DND-41 (cell line): ENCODE measurements at regions not wholly inside any gene's neighbourhood (a gene's known extent, or its start where the extent isn't known, plus 50 kb on each side); places are given as distances from the start of the nearest gene placed in this dataset.

ENCODE experiments used
- ATAC-seq: fragments of 200-7000 bp; cut with Tn5 transposase; 3 replicates; pipeline ENCODE4 v1.9.1; 2021; ENCODE audit warnings: low read depth; ENCODE audit not compliant: insufficient read depth
- DNase-seq: peaks from one replicate; pipeline ENCODE4 v3.0.0-alpha.2; 2020
- H2AFZ ChIP-seq: 2 replicates; pipeline ENCODE4 v1.6.0; 2012; ENCODE audit warnings: low read depth, low read length
- H3K27ac ChIP-seq: 2 replicates; pipeline ENCODE4 v1.5.1; 2012; ENCODE audit warnings: low read length, inconsistent platforms
- H3K27me3 ChIP-seq: fragments of 200-600 bp; sonication (generic); 2 replicates; pipeline ENCODE4 v1.6.0; 2012; ENCODE audit warnings: low read length, mild to moderate bottlenecking, inconsistent platforms; ENCODE audit not compliant: insufficient read depth, poor library complexity
- H3K36me3 ChIP-seq: 2 replicates; pipeline ENCODE4 v1.5.1; 2012; ENCODE audit warnings: low read length, inconsistent platforms; ENCODE audit not compliant: insufficient read depth
- H3K4me1 ChIP-seq: 2 replicates; pipeline ENCODE4 v1.5.1; 2012; ENCODE audit warnings: mild to moderate bottlenecking, low read length; ENCODE audit not compliant: insufficient read depth
- H3K4me2 ChIP-seq: 2 replicates; pipeline ENCODE4 v1.6.0; 2012; ENCODE audit warnings: mild to moderate bottlenecking, moderate library complexity, low read length, inconsistent platforms; ENCODE audit not compliant: insufficient read depth
- H3K4me3 ChIP-seq, 2 experiments: fragments of 200-600 bp in 1 of 2; shearing (Covaris generic) in 1 of 2; 2 replicates each; pipeline ENCODE4 v1.5.1; 2012 to 2016; ENCODE audit warnings: inconsistent platforms in 2 of 2, low read length in 2 of 2, mild to moderate bottlenecking in 2 of 2, low read depth in 1 of 2, moderate library complexity in 1 of 2
- H3K79me2 ChIP-seq: 2 replicates; pipeline ENCODE4 v1.6.0; 2012; ENCODE audit warnings: low read length, inconsistent platforms; ENCODE audit not compliant: insufficient read depth
- H3K9ac ChIP-seq: 2 replicates; pipeline ENCODE4 v1.6.0; 2012; ENCODE audit warnings: low read depth, mild to moderate bottlenecking, inconsistent platforms, low read length, moderate library complexity
- H3K9me3 ChIP-seq: 2 replicates; pipeline ENCODE4 v1.5.1; 2012; ENCODE audit warnings: low read length, moderate library complexity, mild to moderate bottlenecking, inconsistent platforms; ENCODE audit not compliant: insufficient read depth, severe bottlenecking
- H4K20me1 ChIP-seq: 2 replicates; pipeline ENCODE4 v1.6.0; 2012; ENCODE audit warnings: low read length; ENCODE audit not compliant: insufficient read depth
- CTCF ChIP-seq: IDR thresholded peaks from 2 replicates; pipeline ENCODE4 v1.5.1; 2012; ENCODE audit warnings: borderline replicate concordance, low read length, moderate library complexity, mild to moderate bottlenecking; ENCODE audit not compliant: poor library complexity, severe bottlenecking; ENCODE audit errors: extremely low read depth
- EZH2 ChIP-seq: IDR thresholded peaks from 3 replicates; pipeline ENCODE4 v1.6.1; 2012; ENCODE audit warnings: borderline replicate concordance, low read depth, mild to moderate bottlenecking, moderate library complexity, low read length, inconsistent platforms; ENCODE audit not compliant: severe bottlenecking

- Histone ChIP-seq H3K27me3 (no peaks in the 10 kb centered on the region), H3K79me2 (no peaks in the 10 kb centered on the region), H3K27ac (no peak overlapping the region), H3K4me1 (peaks cover 15% of the 10 kb centered on the region), H3K4me2 (no peak overlapping the region), H4K20me1 (no peaks in the 10 kb centered on the region), H2AFZ (no peak overlapping the region), H3K36me3 (no peaks in the 10 kb centered on the region), H3K9ac (no peak overlapping the region), H3K9me3 (no peaks in the 10 kb centered on the region), H3K4me3 (no peak overlapping the region)
- ATAC-seq: no peak
- no peak for DNase-seq
- TF ChIP-seq CTCF (no peak), EZH2 (no peak)
Observed at GRCh38 chr11:112310848-112311247, 50.2 kb upstream of the PLET1 start.

DNA sequence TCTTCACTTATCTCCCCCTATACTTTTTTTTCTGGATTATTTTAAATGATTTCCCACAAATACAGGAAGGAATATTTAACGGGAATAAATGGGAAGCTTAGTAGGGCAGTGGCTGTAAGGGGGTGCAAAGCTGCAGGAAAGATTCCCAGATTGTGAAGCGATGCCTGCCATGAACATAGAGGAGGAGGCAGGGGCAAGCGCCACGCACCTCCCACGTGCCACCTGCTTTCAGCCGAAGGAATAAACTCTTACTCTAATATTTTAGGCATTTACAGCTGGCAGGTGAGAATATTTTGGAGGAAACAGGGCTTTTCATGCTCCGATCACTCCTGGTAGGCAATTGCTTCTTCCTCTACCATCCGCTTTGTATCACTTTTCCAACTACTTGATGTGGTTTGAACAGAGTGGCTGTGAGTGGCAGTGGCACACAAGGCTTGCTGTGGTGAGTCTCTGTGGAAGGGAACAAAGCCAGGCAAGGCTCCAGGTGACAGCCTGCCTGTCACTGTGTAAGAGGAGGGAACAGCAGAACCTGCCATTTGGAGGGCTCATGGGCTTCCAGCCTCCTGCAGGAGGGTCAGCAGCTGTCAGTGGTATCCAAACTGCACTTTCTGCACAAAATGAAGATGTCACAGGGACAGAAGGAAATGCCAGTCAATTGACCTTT is 54.5 kb upstream of the PLET1 start:
- Histone ChIP-seq H3K79me2 (no peaks in the 10 kb centered on the region), H3K27me3 (no peaks in the 10 kb centered on the region), H2AFZ (peak overlapping the region; percentile 20; the same call in 1 of the 2 replicates), H3K27ac (peak overlapping the region; percentile 72), H3K36me3 (no peaks in the 10 kb centered on the region), H3K4me1 (peaks cover 28% of the 10 kb centered on the region), H4K20me1 (no peaks in the 10 kb centered on the region), H3K9ac (peak overlapping the region; percentile 29; the same call in 1 of the 2 replicates), H3K4me3 (no peak overlapping the region), H3K4me2 (peak overlapping the region; percentile 17), H3K9me3 (no peaks in the 10 kb centered on the region)
- ATAC-seq (peak; percentile 99), DNase-seq (peak; percentile 79)
- TF ChIP-seq EZH2 (no peak), CTCF (peak; percentile 29)

DNA sequence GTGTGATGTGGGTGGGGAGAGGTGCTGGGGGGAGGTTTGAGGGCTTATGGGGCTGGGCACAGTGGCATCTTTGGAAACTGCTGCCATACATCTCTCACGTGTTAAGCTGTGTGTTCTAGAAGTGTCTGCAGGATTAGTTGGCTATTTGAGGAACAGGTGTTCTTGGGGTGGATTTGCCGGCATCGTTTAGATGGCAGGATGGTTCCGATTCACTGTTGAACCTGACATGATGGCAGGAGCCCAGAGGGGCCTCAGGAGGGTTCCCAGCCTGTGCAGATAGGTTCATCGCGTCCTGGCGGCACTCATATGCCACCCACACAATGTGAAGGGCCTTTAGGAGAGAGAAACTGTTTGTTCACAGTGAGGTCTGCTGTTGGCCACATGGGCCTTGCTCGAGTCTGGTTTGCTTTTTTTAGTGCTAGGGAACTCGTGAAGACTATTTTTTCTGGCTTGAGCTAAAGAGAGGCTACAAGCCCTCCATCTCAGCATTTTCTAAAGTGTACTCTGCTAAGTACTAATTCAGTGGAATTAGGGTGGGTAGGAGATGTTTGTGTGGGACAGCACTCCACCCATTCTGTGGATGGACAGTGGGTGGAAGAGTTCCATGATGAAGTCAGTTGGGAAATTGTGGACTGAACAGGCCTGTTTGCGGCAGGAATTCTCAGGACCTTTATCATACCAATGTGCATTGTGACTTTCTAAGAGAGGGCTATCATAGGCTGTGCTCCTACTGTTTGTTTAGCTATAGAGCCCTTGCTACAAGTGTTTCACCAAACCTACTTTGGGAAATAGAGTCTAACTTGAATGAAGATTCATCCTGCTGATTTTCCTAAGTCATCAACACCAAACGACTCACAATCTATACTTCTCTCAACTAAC is 55.4 kb upstream of the PLET1 start:
- Histone ChIP-seq H2AFZ (peak overlapping the region; percentile 20; the same call in 1 of the 2 replicates), H3K9ac (peak overlapping the region; percentile 29; the same call in 1 of the 2 replicates), H4K20me1 (no peaks in the 10 kb centered on the region), H3K4me3 (no peak overlapping the region), H3K9me3 (no peaks in the 10 kb centered on the region), H3K36me3 (no peaks in the 10 kb centered on the region), H3K79me2 (no peaks in the 10 kb centered on the region), H3K4me1 (peaks cover 37% of the 10 kb centered on the region), H3K27ac (peak overlapping the region; percentile 72), H3K27me3 (no peaks in the 10 kb centered on the region), H3K4me2 (peak overlapping the region; percentile 17; the same call in 1 of the 2 replicates)
- no peak; the same call in 2 of the 3 replicates for ATAC-seq
- no peak for TF ChIP-seq CTCF
- TF ChIP-seq EZH2: no peak
- no peak for DNase-seq
